B cell (primary cell): ENCODE measurements at regions not wholly inside any gene's neighbourhood (a gene's known extent, or its start where the extent isn't known, plus 50 kb on each side); places are given as distances from the start of the nearest gene placed in this dataset.

ENCODE experiments used
- ATAC-seq: fragments of 200-7000 bp; cut with Tn5 transposase; one replicate; pipeline ENCODE4 v1.10.0; 2021; ENCODE audit warnings: low read depth, mild to moderate bottlenecking, moderate number of reproducible peaks, moderate library complexity
- CTCF ChIA-PET: fragments of 350-600 bp; sonication (Branson Sonifier 250); formaldehyde crosslinking; loops from one replicate; lab custom pipeline; 2021; ENCODE audit warnings: antibody characterized with exemption, inconsistent platforms; lab: Charles Lee
- POLR2A ChIA-PET: fragments of 350-600 bp; sonication (Branson Sonifier 250); formaldehyde crosslinking; loops from one replicate; lab custom pipeline; 2021; ENCODE audit warnings: antibody characterized with exemption; lab: Charles Lee
- DNase-seq: peaks from one replicate; pipeline ENCODE4 v3.0.0; 2013
- H2AFZ ChIP-seq: 2 replicates; pipeline ENCODE4 v1.6.1; 2012; ENCODE audit warnings: mild to moderate bottlenecking, low read depth, low read length; ENCODE audit not compliant: insufficient read depth, poor library complexity, severe bottlenecking
- H3K27ac ChIP-seq, 2 donors: 1 replicate in 1 of 2; 2 replicates in 1 of 2; pipeline ENCODE4 v1.5.1; 2012 to 2013; ENCODE audit warnings: low read length in 2 of 2, mild to moderate bottlenecking in 2 of 2, moderate library complexity in 1 of 2
- H3K27me3 ChIP-seq, 4 experiments: fragments of 200-600 bp in 1 of 4; sonication (generic) in 1 of 4; replicated peaks in 1 of 4; 1 replicate in 2 of 4; 2 replicates in 2 of 4; pipeline versions ENCODE4 v1.6.1 to v1.7.0; 2013 to 2016; ENCODE audit warnings: low read length in 3 of 4, mild to moderate bottlenecking in 2 of 4, mixed read lengths in 1 of 4, moderate library complexity in 1 of 4; ENCODE audit not compliant: insufficient read depth in 4 of 4, control insufficient read depth in 3 of 4; ENCODE audit errors: control extremely low read depth in 1 of 4
- H3K36me3 ChIP-seq, 2 experiments: replicated peaks in 1 of 2; 1 replicate in 1 of 2; 2 replicates in 1 of 2; pipeline versions ENCODE4 v1.6.1 to v1.7.1; 2013; ENCODE audit warnings: low read length in 1 of 2; ENCODE audit not compliant: insufficient read depth in 2 of 2, control insufficient read depth in 1 of 2; ENCODE audit errors: control extremely low read depth in 1 of 2, extremely low read depth in 1 of 2
- H3K4me1 ChIP-seq, 2 donors: fragments of 200-600 bp in 1 of 2; sonication (generic) in 1 of 2; 1 replicate in 1 of 2; 2 replicates in 1 of 2; pipeline versions ENCODE4 v1.5.1 to v1.6.1; 2013 to 2017; ENCODE audit warnings: low read length in 2 of 2; ENCODE audit not compliant: control insufficient read depth in 2 of 2, insufficient read depth in 2 of 2
- H3K4me2 ChIP-seq: replicated peaks from 2 replicates; pipeline ENCODE3; 2012; ENCODE audit warnings: mild to moderate bottlenecking, low read depth, low read length; ENCODE audit not compliant: poor library complexity, severe bottlenecking
- H3K4me3 ChIP-seq, 5 experiments: fragments of 200-600 bp in 1 of 5; sonication (generic) in 1 of 5; 1 replicate in 3 of 5; 2 replicates in 2 of 5; pipeline versions ENCODE4 v1.5.1 to v1.7.0; 2011 to 2016; ENCODE audit warnings: low read length in 4 of 5, mild to moderate bottlenecking in 4 of 5, low read depth in 2 of 5, control low read depth in 1 of 5, moderate library complexity in 1 of 5; ENCODE audit not compliant: insufficient read depth in 1 of 5; ENCODE audit errors: control extremely low read depth in 1 of 5, extremely low read depth in 1 of 5
- H3K79me2 ChIP-seq: fragments of 200-600 bp; sonication (generic); one replicate; pipeline ENCODE4 v1.6.0; 2016; ENCODE audit warnings: low read length; ENCODE audit not compliant: control insufficient read depth, insufficient read depth
- H3K9ac ChIP-seq: fragments of 200-600 bp; sonication (generic); 2 replicates; pipeline ENCODE4 v1.6.1; 2017; ENCODE audit warnings: mild to moderate bottlenecking, low read length, moderate library complexity
- H3K9me3 ChIP-seq, 3 donors: one replicate each; pipeline versions ENCODE4 v1.6.1 to v1.7.1; 2013; ENCODE audit warnings: low read length in 2 of 3; ENCODE audit not compliant: control insufficient read depth in 2 of 3, insufficient read depth in 1 of 3; ENCODE audit errors: control extremely low read depth in 1 of 3
- H4K20me1 ChIP-seq: 2 replicates; pipeline ENCODE4 v1.6.0; 2012; ENCODE audit warnings: mild to moderate bottlenecking, low read length; ENCODE audit not compliant: insufficient read depth, control insufficient read depth, poor library complexity, severe bottlenecking
- H3K27ac Mint-ChIP-seq: one replicate; pipeline ENCODE4 v1.8.0; 2021; ENCODE audit warnings: mixed read lengths
- H3K27me3 Mint-ChIP-seq: one replicate; pipeline ENCODE4 v1.8.0; 2021; ENCODE audit warnings: mixed read lengths
- H3K4me1 Mint-ChIP-seq: one replicate; pipeline ENCODE4 v1.8.0; 2021; ENCODE audit warnings: mixed read lengths
- H3K4me3 Mint-ChIP-seq: one replicate; pipeline ENCODE4 v1.8.0; 2021; ENCODE audit warnings: mixed read lengths
- H3K9me3 Mint-ChIP-seq: one replicate; pipeline ENCODE4 v1.8.0; 2022; ENCODE audit warnings: mixed read lengths; ENCODE audit not compliant: insufficient read depth
- EZH2 ChIP-seq: IDR thresholded peaks from 2 replicates; pipeline ENCODE4 v1.6.1; 2012; ENCODE audit warnings: borderline replicate concordance, low read depth, mild to moderate bottlenecking, moderate library complexity, low read length; ENCODE audit not compliant: insufficient read depth, poor library complexity, severe bottlenecking
- WGBS: methylation state at CpG from one replicate; pipeline ENCODE4 v1.1.5; 2013; ENCODE audit warnings: missing lambda C conversion rate; ENCODE audit not compliant: insufficient coverage; 5-methylcytosine and 5-hydroxymethylcytosine counted together
- intact Hi-C: fragments of 100-400 bp; cut with micrococcal nuclease; formaldehyde crosslinking; loops from one replicate; pipeline ENCODE4 v1.10.0; 2022
- TF ChIP-seq, protein P1 (sequence below): fragments of 200-600 bp; IDR thresholded peaks from one replicate; pipeline ENCODE4 v1.8.0; 2022; ENCODE audit warnings: antibody characterized with exemption, mild to moderate bottlenecking

DNA sequence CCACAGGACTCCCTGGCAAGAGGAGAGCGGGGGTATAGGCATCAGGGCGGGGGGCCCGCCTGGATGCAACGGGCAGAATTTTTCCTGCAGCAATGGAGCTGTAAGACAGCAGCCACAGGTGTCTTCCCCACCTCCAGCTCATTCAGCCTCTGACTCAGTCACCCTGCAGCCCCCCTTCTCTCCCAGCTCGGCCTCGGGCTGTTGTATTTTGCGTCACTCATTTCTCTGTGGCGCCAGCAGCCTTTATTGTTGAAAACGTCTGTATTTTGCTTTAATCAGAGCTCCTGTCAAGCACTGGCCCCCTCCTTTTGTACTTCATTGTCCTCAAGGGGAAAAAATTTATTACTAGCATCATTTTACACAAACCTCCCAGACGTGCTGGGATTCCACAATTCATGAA, 117.7 kb downstream of the WSCD1 start:
- H3K36me3 ChIP-seq: no peaks in the 10 kb centered on the region
- 68% methylated on average over 5 of the region's 10 CpGs for WGBS
- DNase-seq (no peak), ATAC-seq (no peak)
- H3K4me1 Mint-ChIP-seq: no peaks in the 10 kb centered on the region
- no peaks in the 10 kb centered on the region for H3K79me2 ChIP-seq
- no peak overlapping the region for H2AFZ ChIP-seq
- intact Hi-C loops: no loop called here
- POLR2A ChIA-PET: no interaction called here
- no peak overlapping the region for H3K4me2 ChIP-seq
- no peak overlapping the region for H3K4me3 Mint-ChIP-seq
- H3K4me1 ChIP-seq: no peaks in the 10 kb centered on the region
- H4K20me1 ChIP-seq: no peaks in the 10 kb centered on the region
- no peak overlapping the region for H3K9ac ChIP-seq
- peaks cover 15% of the 10 kb centered on the region for H3K27me3 Mint-ChIP-seq
- H3K27ac ChIP-seq: no peak overlapping the region
- H3K9me3 ChIP-seq: peaks cover 0 to 3% (median 0%) of the 10 kb centered on the region in 3 donors
- CTCF ChIA-PET: no interaction called here
- no peak overlapping the region for H3K27ac Mint-ChIP-seq
- TF ChIP-seq, protein P1, sequence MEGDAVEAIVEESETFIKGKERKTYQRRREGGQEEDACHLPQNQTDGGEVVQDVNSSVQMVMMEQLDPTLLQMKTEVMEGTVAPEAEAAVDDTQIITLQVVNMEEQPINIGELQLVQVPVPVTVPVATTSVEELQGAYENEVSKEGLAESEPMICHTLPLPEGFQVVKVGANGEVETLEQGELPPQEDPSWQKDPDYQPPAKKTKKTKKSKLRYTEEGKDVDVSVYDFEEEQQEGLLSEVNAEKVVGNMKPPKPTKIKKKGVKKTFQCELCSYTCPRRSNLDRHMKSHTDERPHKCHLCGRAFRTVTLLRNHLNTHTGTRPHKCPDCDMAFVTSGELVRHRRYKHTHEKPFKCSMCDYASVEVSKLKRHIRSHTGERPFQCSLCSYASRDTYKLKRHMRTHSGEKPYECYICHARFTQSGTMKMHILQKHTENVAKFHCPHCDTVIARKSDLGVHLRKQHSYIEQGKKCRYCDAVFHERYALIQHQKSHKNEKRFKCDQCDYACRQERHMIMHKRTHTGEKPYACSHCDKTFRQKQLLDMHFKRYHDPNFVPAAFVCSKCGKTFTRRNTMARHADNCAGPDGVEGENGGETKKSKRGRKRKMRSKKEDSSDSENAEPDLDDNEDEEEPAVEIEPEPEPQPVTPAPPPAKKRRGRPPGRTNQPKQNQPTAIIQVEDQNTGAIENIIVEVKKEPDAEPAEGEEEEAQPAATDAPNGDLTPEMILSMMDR: no peak
- TF ChIP-seq EZH2: no peak
- no peak overlapping the region for H3K4me3 ChIP-seq
- H3K27me3 ChIP-seq: peaks cover 0 to 2% (median 0%) of the 10 kb centered on the region in 4 experiments
- H3K9me3 Mint-ChIP-seq: peaks cover 4% of the 10 kb centered on the region

DNA sequence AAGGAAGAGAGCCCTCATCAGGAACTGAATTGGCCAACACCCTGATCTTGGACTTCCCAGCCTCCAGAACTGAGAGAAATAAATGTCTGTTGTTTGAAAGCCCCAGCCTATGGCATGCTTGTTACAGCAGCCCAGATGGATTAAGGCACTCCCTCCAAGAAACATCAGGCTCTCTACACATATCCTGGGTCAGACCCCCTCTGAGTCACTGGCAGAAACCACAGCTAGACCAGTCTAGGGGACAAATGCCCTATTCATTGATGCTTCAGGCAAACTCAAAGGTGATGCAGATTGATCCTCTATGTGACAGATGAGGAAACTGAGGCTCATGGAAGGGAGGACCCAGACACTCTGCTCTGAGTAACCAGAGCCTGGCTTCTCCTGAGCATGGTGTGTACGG, 116.8 kb downstream of the WSCD1 start:
- Histone ChIP-seq H4K20me1 (no peaks in the 10 kb centered on the region), H3K4me1 (no peaks in the 10 kb centered on the region), H3K36me3 (no peaks in the 10 kb centered on the region), H3K9ac (no peak overlapping the region), H3K27me3 (peaks cover 0 to 2% (median 0%) of the 10 kb centered on the region in 4 experiments), H3K79me2 (no peaks in the 10 kb centered on the region), H3K4me3 (no peak overlapping the region), H2AFZ (no peak overlapping the region), H3K4me2 (no peak overlapping the region), H3K27ac (no peak overlapping the region), H3K9me3 (peaks cover 0 to 3% (median 0%) of the 10 kb centered on the region in 3 donors)
- 20% methylated on average over 1 of the region's 1 CpG for WGBS
- peaks cover 4% of the 10 kb centered on the region for H3K9me3 Mint-ChIP-seq
- no peak for DNase-seq
- no peak overlapping the region for H3K27ac Mint-ChIP-seq
- ChIA-PET CTCF (no interaction called here), POLR2A (no interaction called here)
- intact Hi-C loops: no loop called here
- TF ChIP-seq, protein P1: no peak
- no peak for TF ChIP-seq EZH2
- no peaks in the 10 kb centered on the region for H3K4me1 Mint-ChIP-seq
- peaks cover 15% of the 10 kb centered on the region for H3K27me3 Mint-ChIP-seq
- ATAC-seq: no peak
- H3K4me3 Mint-ChIP-seq: no peak overlapping the region
